Hindlimb muscle (tissue), 1 donor: ENCODE measurements at regions not wholly inside any gene's neighbourhood (a gene's known extent, or its start where the extent isn't known, plus 50 kb on each side); places are given as distances from the start of the nearest gene placed in this dataset.
"Not testable (repeated sequence)": the region's sequence is repeated elsewhere in the genome, so short reads cannot be mapped to it uniquely, and the experiment has no call there.

Experiments used
- DNase-seq: peaks from one replicate; pipeline ENCODE4 v3.0.0-alpha.2; 2013

DNA sequence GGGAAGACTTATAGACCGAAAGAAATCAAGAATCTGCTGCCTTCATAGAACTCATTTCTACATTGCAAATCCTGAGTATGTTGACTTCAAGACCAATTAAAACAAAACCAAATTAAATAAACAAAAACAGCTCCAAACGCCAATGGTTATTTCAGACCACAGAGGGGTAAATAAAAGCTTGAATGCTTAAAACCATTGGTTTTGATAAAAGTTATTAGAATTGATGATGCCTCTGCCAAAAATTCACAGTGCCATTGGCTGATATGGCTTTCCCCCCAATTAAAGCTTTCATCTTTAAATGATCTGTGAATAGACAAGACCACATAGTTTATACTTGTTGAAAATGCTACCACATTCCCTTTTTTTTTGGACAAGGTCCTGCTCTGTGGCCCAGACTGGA is 188.5 kb downstream of the NFKBIZ start:
- DNase-seq, result no peak

DNA sequence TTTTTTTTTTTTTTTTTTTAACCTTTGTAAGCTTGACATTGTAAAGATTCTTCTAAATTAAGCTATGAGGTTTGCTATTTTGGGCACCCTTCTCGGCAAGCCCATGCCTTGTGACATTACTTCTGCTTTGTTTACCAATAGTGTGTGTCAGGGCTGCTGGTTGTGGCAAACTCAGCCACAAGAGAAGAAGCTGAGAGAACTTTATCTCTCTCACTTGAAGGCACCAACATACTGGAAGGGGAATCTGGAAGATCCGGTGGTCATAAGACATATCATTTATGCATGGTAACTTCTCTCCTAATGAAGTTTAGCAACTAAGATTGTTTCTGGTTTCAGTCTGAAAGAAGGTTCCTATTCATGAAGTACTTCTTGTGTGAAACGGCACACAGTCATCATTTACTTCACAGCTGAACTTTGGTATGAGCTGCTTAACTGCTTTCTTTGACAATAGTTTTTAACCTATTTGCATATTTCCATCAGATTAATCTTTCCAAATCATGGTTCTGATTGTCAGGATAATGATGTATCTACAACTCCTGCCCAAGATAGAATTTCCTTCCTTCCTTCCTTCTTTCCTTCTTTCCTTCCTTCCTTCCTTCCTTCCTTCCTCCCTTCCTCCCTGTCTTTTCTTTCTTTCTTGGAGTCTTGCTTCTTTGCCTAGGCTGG is 189.3 kb downstream of the NFKBIZ start:
- DNase-seq, result no peak

DNA sequence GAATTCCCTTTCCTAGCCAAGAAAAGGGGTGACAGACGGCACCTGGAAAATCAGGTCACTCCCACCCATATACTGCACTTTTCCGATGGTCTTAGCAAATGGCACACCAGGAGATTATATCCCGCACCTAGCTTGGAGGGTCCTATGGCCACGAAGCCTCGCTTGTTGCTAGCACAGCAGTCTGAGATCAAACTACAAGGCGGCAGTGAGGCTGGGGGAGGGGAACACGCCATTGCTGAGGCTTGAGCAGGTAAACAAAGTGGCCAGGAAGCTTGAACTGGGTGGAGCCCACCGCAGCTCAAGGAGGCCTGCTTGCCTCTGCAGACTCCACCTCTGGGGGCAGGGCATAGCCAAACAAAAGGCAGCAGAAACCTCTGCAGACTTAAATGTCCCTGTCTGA is 190.8 kb downstream of the NFKBIZ start:
- not testable (repeated sequence) for DNase-seq

DNA sequence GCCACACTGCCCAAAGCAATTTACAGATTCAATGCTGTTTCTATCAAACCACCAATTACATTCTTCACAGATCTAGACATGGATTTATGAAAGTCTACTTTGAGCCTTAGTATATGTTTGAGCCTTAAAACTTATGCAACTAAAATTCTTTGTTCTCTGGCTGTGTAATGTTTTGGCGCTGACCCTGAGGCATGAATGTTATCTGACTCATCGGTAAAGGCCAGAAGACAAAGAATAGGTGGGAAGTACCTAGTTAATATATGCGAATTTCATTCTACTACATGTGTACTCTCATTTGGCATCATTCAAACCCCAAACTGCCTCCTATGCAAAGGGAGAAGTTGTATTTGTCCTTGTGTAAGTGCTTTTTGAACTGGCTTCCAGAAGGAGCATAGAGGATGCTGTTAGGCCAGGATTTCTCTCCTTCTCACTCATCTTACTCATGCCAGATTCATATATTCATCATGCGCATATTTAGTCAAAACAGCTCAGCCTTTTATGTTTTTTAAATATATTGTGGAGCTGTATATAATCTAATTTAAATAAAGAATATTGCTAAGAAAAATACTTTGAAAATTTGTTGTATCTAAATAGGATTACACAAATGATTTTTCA is 204.2 kb downstream of the NFKBIZ start:
- DNase-seq, result no peak

GRCh38 chr3:102054543-102055080 is 205.3 kb downstream of the NFKBIZ start:
- peak; percentile 24 for DNase-seq

DNA sequence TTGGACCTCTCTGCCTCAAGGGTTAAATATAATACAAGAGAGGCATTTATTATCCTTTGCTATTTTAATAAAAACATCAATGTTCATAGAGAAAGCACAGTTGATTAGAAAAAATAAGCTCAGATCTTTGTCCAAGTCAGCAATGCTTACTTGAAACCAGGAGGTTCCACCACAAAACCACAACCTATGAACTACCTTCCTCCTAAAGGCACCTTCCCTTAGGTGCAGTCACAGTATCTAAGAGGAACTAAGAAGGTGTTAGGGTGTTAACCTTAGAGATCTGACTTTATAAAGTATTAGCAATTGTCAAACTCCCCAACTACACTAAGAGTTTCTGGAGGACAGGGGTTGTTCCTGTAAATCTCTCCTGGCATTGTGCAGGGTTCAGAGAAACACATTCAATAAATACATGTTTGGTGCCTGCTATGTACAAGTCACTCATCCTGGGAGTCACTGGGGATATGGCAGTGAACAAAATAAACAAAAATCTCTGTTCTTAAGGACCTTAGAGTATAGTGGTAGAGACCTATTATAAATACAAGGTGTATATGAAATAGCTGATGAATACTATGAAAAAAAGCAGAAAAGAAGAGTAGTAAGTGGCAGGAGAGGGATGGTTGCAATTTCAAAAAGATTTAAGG is 208.6 kb downstream of the NFKBIZ start:
- no peak for DNase-seq

DNA sequence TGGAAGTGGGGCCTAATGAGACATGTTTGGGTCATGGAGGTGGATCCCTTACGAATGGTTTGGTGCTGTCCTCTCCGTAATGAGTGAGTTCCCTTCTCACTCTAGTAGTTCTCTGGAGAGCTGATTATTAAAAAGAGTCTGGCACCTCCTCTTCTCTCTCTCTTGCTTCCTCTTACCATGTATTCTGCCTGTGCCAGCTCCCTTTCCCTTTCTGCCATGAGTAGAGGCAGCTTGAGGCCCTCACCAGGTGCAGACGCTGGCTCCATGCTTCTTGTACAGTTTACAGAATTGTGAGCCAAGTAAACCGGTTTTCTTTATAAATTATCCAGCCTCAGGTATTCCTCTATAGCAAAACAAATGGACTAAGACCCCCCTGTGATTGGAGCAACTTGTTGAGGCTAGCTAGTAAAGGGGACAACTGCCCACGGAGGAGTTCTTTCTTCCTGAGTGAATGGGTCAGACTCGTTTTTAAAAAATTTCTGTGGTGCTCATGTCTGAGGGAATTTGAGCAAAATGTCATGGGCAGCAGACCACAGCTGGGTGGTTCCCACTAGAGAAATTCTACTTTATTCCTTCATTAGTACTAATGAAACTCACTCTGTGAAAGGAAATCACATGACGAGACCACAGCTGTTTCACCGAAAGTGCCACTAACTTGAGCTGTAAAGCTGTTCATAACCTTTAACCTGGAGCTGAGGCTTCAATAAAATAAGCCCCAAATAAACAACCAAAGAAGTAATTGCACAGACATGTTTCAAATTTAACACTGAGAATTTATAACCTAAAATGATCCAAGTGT is 210.0 kb downstream of the NFKBIZ start:
- DNase-seq, result no peak

DNA sequence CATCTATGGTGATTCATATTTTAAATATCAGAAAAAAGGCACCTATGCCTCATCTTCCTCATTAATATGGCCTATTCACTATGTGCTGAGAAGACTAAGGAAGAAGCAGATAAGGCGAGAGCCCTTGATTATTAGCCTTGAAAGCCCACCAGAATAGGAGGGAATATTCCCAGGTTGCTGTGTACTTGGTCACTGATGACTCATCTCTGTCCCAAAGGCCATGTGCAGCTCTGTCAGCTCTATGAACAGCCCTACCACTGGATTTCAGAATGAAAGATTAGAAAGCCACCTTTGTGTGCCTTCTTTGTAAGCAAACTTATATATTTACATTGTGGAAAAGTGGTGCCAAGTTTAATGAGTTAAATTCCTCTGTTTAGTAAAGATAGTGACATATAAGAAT is 211.5 kb downstream of the NFKBIZ start:
- DNase-seq, result no peak

GRCh38 chr3:102063572-102063971 is 214.3 kb downstream of the NFKBIZ start:
- no peak for DNase-seq

GRCh38 chr3:102066470-102066869 is 217.2 kb downstream of the NFKBIZ start:
- DNase-seq, result no peak

- DNase-seq, result no peak
Observed at GRCh38 chr3:102068327-102068726, 219.0 kb downstream of the NFKBIZ start.

GRCh38 chr3:102068736-102069135 is 219.4 kb downstream of the NFKBIZ start:
- DNase-seq, result no peak

- DNase-seq, result no peak
Observed at GRCh38 chr3:102069211-102069662, 219.9 kb downstream of the NFKBIZ start.

DNA sequence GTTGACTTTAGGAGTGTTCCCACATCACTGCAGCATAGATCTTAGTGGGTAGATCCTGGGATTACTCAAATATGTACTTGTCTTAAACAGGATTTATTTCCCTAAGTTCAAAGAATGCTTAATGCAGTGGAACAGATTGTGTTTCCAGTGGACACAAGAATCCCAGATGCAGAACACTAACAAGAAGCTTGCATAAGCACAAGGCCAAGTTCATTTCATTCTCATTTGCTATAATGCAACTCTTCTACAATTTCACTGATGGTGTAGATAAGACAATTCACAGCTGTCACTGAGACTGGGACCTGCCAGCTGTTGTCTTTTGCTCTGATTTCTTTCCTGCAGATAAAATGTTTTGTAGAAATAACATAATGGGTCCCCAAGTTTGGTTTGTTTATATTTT is 225.6 kb downstream of the NFKBIZ start:
- no peak for DNase-seq

GRCh38 chr3:102078401-102078800 is 229.1 kb downstream of the NFKBIZ start:
- DNase-seq, result no peak

DNA sequence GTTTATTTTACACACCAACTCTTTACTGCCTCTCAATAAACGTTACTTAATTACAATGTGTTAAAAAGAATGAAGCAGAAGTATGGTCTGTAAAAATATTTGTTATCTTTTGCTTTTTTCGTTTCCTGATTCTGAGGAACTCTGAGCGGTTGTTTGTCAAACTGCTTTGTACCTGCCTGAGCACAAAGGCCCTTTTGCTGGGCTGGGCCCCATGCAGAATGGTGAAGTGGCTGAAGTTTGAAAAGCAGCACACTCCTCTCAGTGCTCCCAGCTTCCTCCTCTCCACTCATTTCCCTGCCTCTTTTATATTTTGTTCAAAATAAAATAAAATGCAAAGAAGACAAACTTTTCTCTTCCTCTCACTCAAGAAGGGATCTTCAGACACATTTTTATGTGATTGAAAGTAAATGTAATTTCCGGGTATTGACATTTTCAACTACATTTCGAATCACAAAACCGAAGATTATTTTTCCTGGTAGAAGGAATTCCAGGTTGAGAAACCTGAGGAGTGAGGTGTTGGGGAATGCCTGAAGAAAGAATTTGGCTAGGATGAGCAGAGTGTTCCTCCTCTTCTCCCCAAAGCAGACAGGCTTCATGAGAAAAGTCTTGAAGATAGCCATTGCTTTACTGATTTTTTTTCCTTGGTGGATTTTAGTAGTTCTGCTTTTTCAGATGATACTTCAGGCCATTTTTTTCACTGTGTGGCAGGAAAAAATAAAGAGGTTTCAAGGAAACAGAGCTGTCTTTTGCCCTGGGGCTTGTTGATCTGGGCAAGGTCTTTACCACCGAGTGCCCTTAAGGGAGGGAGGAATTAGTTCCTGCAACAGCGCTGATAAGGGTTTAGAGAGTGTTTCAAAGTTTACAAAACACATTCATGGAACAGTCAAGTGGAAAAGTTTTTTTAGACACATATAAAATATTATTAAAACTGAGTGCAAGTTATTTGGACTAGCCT is 229.8 kb downstream of the NFKBIZ start:
- DNase-seq, result no peak

- no peak for DNase-seq
Observed at GRCh38 chr3:102079809-102080197, 230.5 kb downstream of the NFKBIZ start.

DNA sequence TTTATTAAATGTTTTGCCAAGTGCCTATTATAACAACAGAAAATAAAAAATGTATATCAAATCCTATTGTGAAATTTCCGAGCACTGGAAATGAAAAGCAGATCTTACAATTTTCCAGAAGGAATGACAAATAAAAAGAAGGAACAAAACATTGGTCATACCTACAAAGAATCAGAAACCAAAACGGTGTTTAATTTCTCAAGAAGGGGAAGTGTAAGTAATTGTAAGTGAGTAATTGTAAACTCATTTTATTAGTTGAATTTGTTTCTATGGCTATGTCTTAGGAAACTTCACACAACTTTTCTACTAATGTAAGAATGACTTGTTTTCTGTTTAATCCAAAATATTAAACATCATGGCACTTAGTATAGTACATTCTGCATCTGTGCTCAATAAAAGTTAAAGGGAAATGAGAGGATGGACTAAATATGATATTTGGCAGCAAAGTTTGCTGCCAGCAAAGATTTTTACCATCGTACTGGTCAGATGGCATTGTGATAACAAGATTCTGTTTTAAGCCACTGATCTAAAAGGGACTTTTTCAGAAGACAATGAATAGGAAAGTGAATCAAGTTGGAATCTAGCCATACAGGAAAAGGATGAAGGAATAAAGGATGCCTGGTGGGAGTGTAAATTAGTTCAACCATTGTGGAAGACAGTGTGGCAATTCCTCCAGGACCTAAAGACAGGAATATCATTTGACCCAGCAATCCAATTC is 232.4 kb downstream of the NFKBIZ start:
- no peak for DNase-seq

DNA sequence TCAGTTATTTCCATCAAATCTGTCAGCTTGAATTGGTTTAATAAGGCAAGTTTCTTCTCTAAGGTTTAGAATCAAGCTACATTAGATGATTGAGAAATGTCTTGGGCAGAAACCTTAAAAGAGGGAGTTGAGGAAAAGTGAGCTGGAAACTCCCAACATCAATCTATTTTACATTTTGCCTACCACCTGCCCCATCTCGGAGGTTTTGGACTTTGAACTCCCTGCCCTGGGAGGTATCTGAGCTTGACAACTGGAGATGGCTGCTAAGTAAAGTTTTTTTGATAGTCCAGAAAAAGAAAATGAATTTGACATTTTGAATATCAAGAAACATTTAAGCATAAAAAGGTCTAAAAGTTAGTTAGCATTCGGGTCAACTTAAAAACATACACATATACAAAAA is 234.2 kb downstream of the NFKBIZ start:
- DNase-seq, result no peak

DNA sequence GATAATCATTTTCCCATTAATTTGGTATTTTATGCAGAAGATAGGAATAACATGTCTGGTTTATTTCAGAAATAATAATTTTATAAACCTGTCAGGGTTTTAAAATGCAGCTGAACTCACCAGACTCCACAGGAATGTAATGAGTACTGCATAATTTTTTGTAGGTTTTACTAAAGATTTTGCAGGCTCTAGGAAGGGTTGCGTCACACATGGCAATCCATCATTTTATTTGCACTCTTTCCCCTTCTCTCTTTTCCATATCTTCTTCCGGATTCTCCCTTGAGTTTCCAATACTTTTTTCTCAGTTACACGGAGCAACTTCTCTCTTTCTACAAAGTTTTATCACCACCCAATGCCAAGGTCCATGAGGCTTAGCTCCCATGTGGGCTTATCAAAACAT is 234.7 kb downstream of the NFKBIZ start:
- DNase-seq, result no peak

DNA sequence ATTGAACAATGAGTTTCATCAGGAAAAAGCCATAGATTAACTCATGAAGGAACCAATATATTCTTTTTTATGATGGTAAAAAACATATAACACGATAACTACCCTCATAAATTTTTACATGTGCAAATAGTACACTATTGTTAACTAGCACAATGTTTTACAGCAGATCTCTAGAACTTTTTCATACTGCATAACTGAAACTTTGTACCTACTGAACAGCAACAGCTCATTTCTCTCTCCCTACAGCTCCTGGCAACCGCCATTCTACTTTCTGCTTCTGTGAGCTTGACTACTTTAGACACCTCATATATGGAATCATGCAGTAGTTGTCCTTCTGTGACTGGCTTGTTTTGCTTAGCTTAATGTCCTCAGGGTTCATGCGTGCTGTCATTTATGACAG is 235.4 kb downstream of the NFKBIZ start:
- no peak for DNase-seq
